ENCODE measurements at regions not wholly inside any gene's neighbourhood (a gene's known extent, or its start where the extent isn't known, plus 50 kb on each side); places are given as distances from the start of the nearest gene placed in this dataset.

- Histone ChIP-seq H3K27ac (ENCODE audit: low read length) (no peak overlapping the region), H4K20me1 (ENCODE audit: insufficient read depth, low read length) (no peaks in the 10 kb centered on the region), H3K4me2 (ENCODE audit: low read depth, low read length) (no peak overlapping the region), H3K9me2 (replicated peaks; ENCODE audit: insufficient read depth, low read length) (no peaks in the 10 kb centered on the region), H3K4me1 (ENCODE audit: low read length) (no peaks in the 10 kb centered on the region), H2AFZ (ENCODE audit: low read length) (no peak overlapping the region), H3K79me2 (ENCODE audit: low read length) (no peaks in the 10 kb centered on the region), H3K4me3 (ENCODE audit: low read length) (no peak overlapping the region), H3K9me3 (replicated peaks; ENCODE audit: insufficient read depth, low read length) (no peaks in the 10 kb centered on the region), H3K9ac (ENCODE audit: low read length) (no peak overlapping the region), H3F3A (ENCODE audit: insufficient read depth, low read length) (no peaks in the 10 kb centered on the region), H3K36me3 (replicated peaks; ENCODE audit: insufficient read depth, low read length) (no peaks in the 10 kb centered on the region), H3K27me3 (replicated peaks; ENCODE audit: insufficient read depth, low read length) (no peaks in the 10 kb centered on the region)
- DNase-seq: no peak
- TF ChIP-seq EZH2phosphoT487 (IDR thresholded peaks at IDR 0.05; ENCODE audit: low read length) (no peak), EZH2 (optimal IDR thresholded peaks at IDR 0.05; ENCODE audit: low read depth, low read length) (no peak), CTCF (IDR thresholded peaks at IDR 0.05; ENCODE audit: low read length) (no peak)
Measured at GRCh38 chr16:63442246-63442645, 1406.0 kb upstream of the CDH8 start.

GRCh38 chr16:63426275-63426870, 1390.1 kb upstream of the CDH8 start:
- TF ChIP-seq EZH2phosphoT487 (IDR thresholded peaks at IDR 0.05; ENCODE audit: low read length) (no peak), CTCF (IDR thresholded peaks at IDR 0.05; ENCODE audit: low read length) (no peak), EZH2 (optimal IDR thresholded peaks at IDR 0.05; ENCODE audit: low read depth, low read length) (no peak)
- no peak for DNase-seq
- Histone ChIP-seq H3K4me1 (ENCODE audit: low read length) (no peaks in the 10 kb centered on the region), H3K79me2 (ENCODE audit: low read length) (no peaks in the 10 kb centered on the region), H3K27ac (ENCODE audit: low read length) (no peak overlapping the region), H3K9ac (ENCODE audit: low read length) (no peak overlapping the region), H3F3A (ENCODE audit: insufficient read depth, low read length) (no peaks in the 10 kb centered on the region), H4K20me1 (ENCODE audit: insufficient read depth, low read length) (no peaks in the 10 kb centered on the region), H3K27me3 (replicated peaks; ENCODE audit: insufficient read depth, low read length) (no peaks in the 10 kb centered on the region), H3K36me3 (replicated peaks; ENCODE audit: insufficient read depth, low read length) (no peaks in the 10 kb centered on the region), H3K4me2 (ENCODE audit: low read depth, low read length) (no peak overlapping the region), H2AFZ (ENCODE audit: low read length) (no peak overlapping the region), H3K4me3 (ENCODE audit: low read length) (no peak overlapping the region), H3K9me2 (replicated peaks; ENCODE audit: insufficient read depth, low read length) (no peaks in the 10 kb centered on the region), H3K9me3 (replicated peaks; ENCODE audit: insufficient read depth, low read length) (no peaks in the 10 kb centered on the region)

GRCh38 chr16:63422715-63423114, 1386.5 kb upstream of the CDH8 start:
- Histone ChIP-seq H3K79me2 (ENCODE audit: low read length) (no peaks in the 10 kb centered on the region), H3K9ac (ENCODE audit: low read length) (no peak overlapping the region), H3K27ac (ENCODE audit: low read length) (no peak overlapping the region), H3K9me3 (replicated peaks; ENCODE audit: insufficient read depth, low read length) (no peaks in the 10 kb centered on the region), H3K27me3 (replicated peaks; ENCODE audit: insufficient read depth, low read length) (no peaks in the 10 kb centered on the region), H3K4me2 (ENCODE audit: low read depth, low read length) (no peak overlapping the region), H4K20me1 (ENCODE audit: insufficient read depth, low read length) (no peaks in the 10 kb centered on the region), H3K4me3 (ENCODE audit: low read length) (no peak overlapping the region), H3F3A (ENCODE audit: insufficient read depth, low read length) (no peaks in the 10 kb centered on the region), H3K9me2 (replicated peaks; ENCODE audit: insufficient read depth, low read length) (no peaks in the 10 kb centered on the region), H3K36me3 (replicated peaks; ENCODE audit: insufficient read depth, low read length) (no peaks in the 10 kb centered on the region), H3K4me1 (ENCODE audit: low read length) (no peaks in the 10 kb centered on the region), H2AFZ (ENCODE audit: low read length) (no peak overlapping the region)
- TF ChIP-seq CTCF (IDR thresholded peaks at IDR 0.05; ENCODE audit: low read length): no peak
- no peak for TF ChIP-seq EZH2 (optimal IDR thresholded peaks at IDR 0.05; ENCODE audit: low read depth, low read length)
- no peak for TF ChIP-seq EZH2phosphoT487 (IDR thresholded peaks at IDR 0.05; ENCODE audit: low read length)
- no peak for DNase-seq
